ENCODE measurements at regions not wholly inside any gene's neighbourhood (a gene's known extent, or its start where the extent isn't known, plus 50 kb on each side); places are given as distances from the start of the nearest gene placed in this dataset.
"Not testable (repeated sequence)": the region's sequence is repeated elsewhere in the genome, so short reads cannot be mapped to it uniquely, and the experiment has no call there.

- Histone ChIP-seq H3K36me3 (replicated peaks in 1 of 2; ENCODE audit: insufficient read depth in 1 of 2, low read depth in 2 of 2) (no peaks in the 10 kb centered on the region), H3K4me3 (no peak overlapping the region), H3K27me3 (no peaks in the 10 kb centered on the region), H3K9me3 (no peaks in the 10 kb centered on the region), H3K27ac (no peak overlapping the region), H3K4me1 (no peaks in the 10 kb centered on the region)
- DNase-seq (peak in 1 of 4 donors; percentile 20), ATAC-seq (no peak)
- TF ChIP-seq POLR2A (IDR thresholded peaks at IDR 0.05) (no peak), CTCF (IDR thresholded peaks at IDR 0.05) (no peak)
- intact Hi-C loops (cut with DNase I), result no loop called here
- 41 to 46% methylated on average over 7 of the region's 7 CpGs for WGBS, 2 donors
Measured at GRCh38 chr6:23533944-23534343, 592.1 kb upstream of the NRSN1 start.

GRCh38 chr6:23534351-23534750 lies 591.7 kb upstream of the NRSN1 start:
- ATAC-seq (no peak), DNase-seq (no peak)
- 33 to 47% methylated on average over 2 of the region's 2 CpGs for WGBS, 2 donors
- H3K4me3 ChIP-seq, result no peak overlapping the region
- TF ChIP-seq CTCF (IDR thresholded peaks at IDR 0.05) (no peak), POLR2A (IDR thresholded peaks at IDR 0.05) (no peak)
- no peaks in the 10 kb centered on the region for H3K36me3 ChIP-seq (replicated peaks in 1 of 2; ENCODE audit: insufficient read depth in 1 of 2, low read depth in 2 of 2)
- no peaks in the 10 kb centered on the region for H3K27me3 ChIP-seq
- no peaks in the 10 kb centered on the region for H3K4me1 ChIP-seq
- no peaks in the 10 kb centered on the region for H3K9me3 ChIP-seq
- intact Hi-C loops (cut with DNase I), result no loop called here
- no peak overlapping the region for H3K27ac ChIP-seq

GRCh38 chr6:23535101-23535500 lies 590.9 kb upstream of the NRSN1 start:
- TF ChIP-seq POLR2A (IDR thresholded peaks at IDR 0.05), result no peak
- no peak for TF ChIP-seq CTCF (IDR thresholded peaks at IDR 0.05)
- no peaks in the 10 kb centered on the region for H3K27me3 ChIP-seq
- no peaks in the 10 kb centered on the region for H3K36me3 ChIP-seq (replicated peaks in 1 of 2; ENCODE audit: insufficient read depth in 1 of 2, low read depth in 2 of 2)
- no peak for DNase-seq
- no peak overlapping the region for H3K27ac ChIP-seq
- no peak for ATAC-seq
- H3K4me1 ChIP-seq, result no peaks in the 10 kb centered on the region
- 78 to 81% methylated on average over 2 of the region's 2 CpGs for WGBS, 2 donors
- no peak overlapping the region for H3K4me3 ChIP-seq
- no peaks in the 10 kb centered on the region for H3K9me3 ChIP-seq
- intact Hi-C loops (cut with DNase I), result no loop called here

- H3K4me1 ChIP-seq, result no peaks in the 10 kb centered on the region
- no peak overlapping the region for H3K4me3 ChIP-seq
- no peaks in the 10 kb centered on the region for H3K36me3 ChIP-seq (replicated peaks in 1 of 2; ENCODE audit: insufficient read depth in 1 of 2, low read depth in 2 of 2)
- intact Hi-C loops (cut with DNase I), result no loop called here
- DNase-seq, result no peak
- no peaks in the 10 kb centered on the region for H3K9me3 ChIP-seq
- H3K27me3 ChIP-seq, result no peaks in the 10 kb centered on the region
- TF ChIP-seq CTCF (IDR thresholded peaks at IDR 0.05), result no peak
- TF ChIP-seq POLR2A (IDR thresholded peaks at IDR 0.05), result no peak
- ATAC-seq, result no peak
- no peak overlapping the region for H3K27ac ChIP-seq
Measured at GRCh38 chr6:23537828-23538227, 588.2 kb upstream of the NRSN1 start.

GRCh38 chr6:23547851-23548250 lies 578.2 kb upstream of the NRSN1 start:
- no peak for ATAC-seq
- DNase-seq, result no peak
- 30 to 79% methylated on average over 1 of the region's 1 CpG for WGBS, 2 donors

GRCh38 chr6:23554953-23555352 lies 571.1 kb upstream of the NRSN1 start:
- DNase-seq; H3K36me3 ChIP-seq (replicated peaks in 1 of 2; ENCODE audit: insufficient read depth in 1 of 2, low read depth in 2 of 2); H3K27me3 ChIP-seq; ATAC-seq; H3K4me3 ChIP-seq; H3K9me3 ChIP-seq; H3K4me1 ChIP-seq; intact Hi-C loops (cut with DNase I); H3K27ac ChIP-seq: not testable (repeated sequence)
- 80 to 91% methylated on average over 1 of the region's 1 CpG for WGBS, 2 donors

More at GRCh38 chr6:23547851-23548250, 578.2 kb upstream of the NRSN1 start:
- Histone ChIP-seq H3K4me3 (no peak overlapping the region), H3K27ac (no peak overlapping the region), H3K27me3 (no peaks in the 10 kb centered on the region), H3K9me3 (no peaks in the 10 kb centered on the region), H3K36me3 (replicated peaks in 1 of 2; ENCODE audit: insufficient read depth in 1 of 2, low read depth in 2 of 2) (no peaks in the 10 kb centered on the region), H3K4me1 (no peaks in the 10 kb centered on the region)
- TF ChIP-seq CTCF (IDR thresholded peaks at IDR 0.05) (peak in 1 of 7 experiments; percentile 11), POLR2A (IDR thresholded peaks at IDR 0.05) (no peak)
- intact Hi-C loops (cut with DNase I), result no loop called here
